ENCODE measurements at regions not wholly inside any gene's neighbourhood (a gene's known extent, or its start where the extent isn't known, plus 50 kb on each side); places are given as distances from the start of the nearest gene placed in this dataset.
"Not testable (repeated sequence)": the region's sequence is repeated elsewhere in the genome, so short reads cannot be mapped to it uniquely, and the experiment has no call there.

DNA sequence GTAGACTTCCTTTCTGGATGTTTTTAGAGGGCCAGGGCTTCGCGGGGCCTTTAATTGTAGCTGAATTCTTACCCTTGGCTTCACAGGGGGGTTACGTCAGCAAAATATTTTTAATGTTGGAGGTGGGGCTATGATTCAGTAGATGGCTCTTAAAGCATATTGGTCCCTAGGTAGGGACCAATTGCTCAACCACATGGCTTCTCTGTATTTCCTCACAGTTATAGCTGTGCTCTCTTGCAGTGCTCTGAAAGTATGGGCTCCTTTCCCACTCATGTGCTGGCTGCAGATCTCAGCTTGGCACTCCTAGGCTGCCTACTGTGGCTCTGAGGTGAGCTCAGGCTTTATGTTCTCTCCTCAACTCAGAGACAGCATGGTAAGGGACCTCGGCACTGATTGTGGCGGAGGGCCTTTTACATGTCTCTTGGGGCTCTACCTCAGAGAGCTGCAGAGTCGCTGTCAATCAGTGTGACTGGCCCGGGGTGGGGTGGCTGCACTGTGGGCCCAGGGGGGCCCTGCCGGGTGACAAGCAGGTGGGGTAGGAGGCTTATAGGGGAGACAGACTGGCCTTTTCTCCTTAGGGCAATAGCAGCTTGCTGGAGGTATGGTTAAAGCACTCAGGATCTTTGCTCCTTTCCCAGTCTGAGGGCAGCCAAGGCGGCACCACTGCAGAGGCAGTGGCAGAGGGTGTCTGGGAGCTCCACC, 318.0 kb downstream of the DOK5 start:
- in situ Hi-C loops (cut with HindIII; ENCODE audit: low sequenced_read_pairs), result no loop called here

DNA sequence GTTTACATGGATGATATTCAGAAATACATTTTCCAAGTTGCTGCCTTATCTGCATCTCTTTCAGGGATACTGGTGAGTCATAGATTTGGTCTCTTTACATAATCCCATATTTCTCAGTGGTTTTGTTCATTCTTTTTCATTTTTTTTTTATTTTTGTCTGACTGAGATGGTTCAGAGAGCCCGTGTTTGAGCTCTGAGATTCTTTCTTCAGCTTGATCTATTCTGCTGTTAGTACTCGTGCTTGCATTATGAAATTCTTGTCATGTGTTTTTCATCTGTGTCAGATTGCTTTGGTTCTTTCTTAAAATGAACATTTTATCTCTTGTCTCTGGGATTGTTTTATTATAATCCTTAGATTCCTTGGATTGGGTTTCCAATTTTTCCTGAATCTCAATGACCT, 317.3 kb downstream of the DOK5 start:
- in situ Hi-C loops (cut with HindIII; ENCODE audit: low sequenced_read_pairs), result no loop called here

DNA sequence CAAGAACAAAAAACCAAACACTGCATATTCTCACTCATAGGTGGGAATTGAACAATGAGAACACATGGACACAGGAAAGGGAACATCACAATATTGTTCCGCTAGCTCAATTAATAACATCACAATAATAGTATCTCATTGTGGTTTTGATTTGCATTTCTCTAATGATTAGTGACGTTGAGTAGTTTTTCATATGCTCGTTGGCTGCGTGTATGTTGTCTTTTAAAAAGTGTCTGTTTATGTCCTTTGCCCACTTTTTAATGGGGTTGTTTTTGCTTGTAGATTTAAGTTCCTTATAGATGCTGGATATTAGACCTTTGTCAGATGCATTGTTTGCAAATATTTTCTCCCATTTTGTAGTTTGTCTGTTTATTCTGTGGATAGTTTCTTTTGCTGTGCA, 312.9 kb downstream of the DOK5 start:
- in situ Hi-C loops (cut with HindIII; ENCODE audit: low sequenced_read_pairs), result not testable (repeated sequence)

DNA sequence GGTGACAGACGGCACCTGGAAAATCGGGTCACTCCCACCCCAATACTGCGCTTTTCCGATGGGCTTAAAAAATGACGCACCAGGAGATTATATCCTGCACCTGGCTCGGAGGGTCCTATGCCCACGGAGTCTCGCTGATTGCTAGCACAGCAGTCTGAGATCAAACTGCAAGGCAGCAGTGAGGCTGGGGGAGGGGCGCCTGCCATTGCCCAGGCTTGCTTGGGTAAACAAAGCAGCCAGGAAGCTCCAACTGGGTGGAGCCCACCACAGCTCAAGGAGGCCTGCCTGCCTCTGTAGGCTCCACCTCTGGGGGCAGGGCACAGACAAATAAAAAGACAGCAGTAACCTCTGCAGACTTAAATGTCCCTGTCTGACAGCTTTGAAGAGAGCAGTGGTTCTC, 307.4 kb downstream of the DOK5 start:
- in situ Hi-C loops (cut with HindIII; ENCODE audit: low sequenced_read_pairs), result not testable (repeated sequence)

DNA sequence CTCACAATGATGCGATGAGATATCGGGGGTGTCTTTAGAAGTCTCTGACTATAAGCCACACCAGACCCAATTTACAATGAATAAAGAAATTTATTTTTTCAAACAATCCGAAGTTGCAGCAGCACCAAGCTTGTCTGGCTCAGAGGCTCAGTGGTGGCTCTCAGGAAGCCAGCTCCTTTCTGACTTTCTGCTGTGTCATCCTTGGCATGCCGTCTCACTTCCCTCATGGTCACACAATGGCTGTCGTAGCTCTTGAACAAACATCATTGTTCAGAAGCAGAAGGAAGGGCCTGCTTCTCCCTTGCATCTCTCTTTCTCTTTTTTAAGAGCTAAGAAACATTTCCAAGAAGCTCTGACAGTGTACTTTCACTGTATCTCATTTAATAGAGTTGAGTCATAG, 299.0 kb downstream of the DOK5 start:
- in situ Hi-C loops (cut with HindIII; ENCODE audit: low sequenced_read_pairs), result no loop called here

DNA sequence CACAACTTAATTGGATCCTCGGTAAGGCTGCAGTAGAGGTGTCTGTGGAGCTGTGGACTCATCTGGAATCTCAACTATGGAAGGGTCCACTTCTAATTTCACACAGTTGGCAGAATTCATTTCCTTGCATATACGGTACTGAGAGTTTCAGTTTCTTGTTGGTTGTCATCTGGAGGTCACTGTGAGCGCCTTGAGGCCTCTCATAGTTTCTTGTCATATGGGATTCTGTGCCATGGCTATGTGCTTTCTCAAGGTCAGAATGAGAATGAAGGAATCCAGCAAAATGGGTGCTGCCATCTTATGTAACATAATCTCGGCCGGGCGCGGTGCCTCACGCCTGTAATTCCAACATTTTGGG, 298.2 kb downstream of the DOK5 start:
- in situ Hi-C loops (cut with HindIII; ENCODE audit: low sequenced_read_pairs), result no loop called here

DNA sequence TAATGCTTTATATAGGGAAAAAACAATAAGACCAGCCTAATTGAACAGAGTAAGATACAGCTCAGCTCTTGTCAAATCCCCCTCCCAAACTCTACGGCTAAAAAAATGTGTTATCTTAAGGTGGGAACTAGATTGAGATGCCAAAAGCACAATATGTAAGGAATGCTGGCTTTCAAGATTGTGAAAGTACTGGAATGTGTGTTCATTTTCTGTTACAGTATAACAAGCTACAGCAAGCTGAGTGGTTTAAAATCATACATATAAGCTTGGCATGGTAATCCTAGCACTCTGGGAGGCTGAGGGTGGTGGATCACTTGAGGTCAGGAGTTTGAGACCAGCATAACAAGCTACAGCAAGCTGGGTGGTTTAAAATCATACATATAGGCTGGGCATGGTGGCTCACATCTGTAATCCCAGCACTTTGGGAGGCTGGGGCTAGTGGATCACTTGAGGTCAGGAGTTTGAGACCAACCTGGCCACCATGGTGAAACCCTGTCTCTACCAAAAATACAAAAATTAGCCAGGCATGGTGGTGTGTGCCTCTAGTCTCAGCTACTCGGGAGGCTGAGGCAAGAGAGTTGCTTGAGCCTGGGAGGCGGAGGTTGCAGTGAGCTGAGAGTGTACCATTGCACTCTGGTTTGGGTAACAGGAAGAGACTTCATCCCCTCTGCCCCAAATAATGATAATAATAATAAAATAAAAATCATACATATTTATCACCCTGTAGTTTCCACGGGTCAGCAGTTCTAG, 297.7 kb downstream of the DOK5 start:
- in situ Hi-C loops (cut with HindIII; ENCODE audit: low sequenced_read_pairs), result no loop called here

DNA sequence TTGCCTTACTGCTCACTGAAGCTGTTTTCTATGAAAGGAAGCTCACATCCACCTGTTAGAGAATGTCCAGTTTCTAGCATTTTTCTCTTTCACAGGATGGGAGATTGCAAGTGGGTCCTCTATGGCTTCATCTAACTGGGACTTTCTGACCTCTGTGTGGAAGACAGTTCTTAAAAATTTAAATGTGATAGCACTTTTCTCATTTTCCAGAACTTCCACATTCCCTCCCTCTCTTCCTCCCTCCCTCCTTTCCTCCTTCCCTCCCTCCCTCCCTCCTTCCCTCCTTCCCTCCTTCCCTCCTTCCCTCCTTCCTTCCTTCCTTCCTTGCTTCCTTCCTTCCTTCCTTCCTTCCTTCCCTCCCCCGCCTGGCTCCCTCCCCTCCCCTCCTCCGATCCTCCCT, 291.1 kb downstream of the DOK5 start:
- in situ Hi-C loops (cut with HindIII; ENCODE audit: low sequenced_read_pairs), result no loop called here

DNA sequence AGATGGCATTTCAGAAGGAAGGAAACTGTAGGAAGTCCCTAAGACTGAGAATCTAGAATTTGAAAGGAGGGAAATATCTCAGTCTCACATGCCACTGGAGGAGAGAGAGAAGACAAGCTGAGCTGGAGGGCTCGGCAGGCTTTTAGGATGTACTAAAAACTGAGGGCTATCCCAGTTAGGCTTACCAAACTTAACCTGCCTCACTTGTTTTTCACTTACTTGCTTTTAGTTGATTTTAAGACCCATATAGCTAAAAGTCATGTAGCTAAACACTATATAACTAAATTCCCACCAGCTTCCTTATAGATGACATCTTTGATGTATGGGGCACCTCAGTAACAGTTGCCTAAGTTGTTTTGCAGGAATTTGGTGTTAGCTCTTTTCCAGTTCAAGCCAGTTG, 288.0 kb downstream of the DOK5 start:
- in situ Hi-C loops (cut with HindIII; ENCODE audit: low sequenced_read_pairs), result no loop called here

DNA sequence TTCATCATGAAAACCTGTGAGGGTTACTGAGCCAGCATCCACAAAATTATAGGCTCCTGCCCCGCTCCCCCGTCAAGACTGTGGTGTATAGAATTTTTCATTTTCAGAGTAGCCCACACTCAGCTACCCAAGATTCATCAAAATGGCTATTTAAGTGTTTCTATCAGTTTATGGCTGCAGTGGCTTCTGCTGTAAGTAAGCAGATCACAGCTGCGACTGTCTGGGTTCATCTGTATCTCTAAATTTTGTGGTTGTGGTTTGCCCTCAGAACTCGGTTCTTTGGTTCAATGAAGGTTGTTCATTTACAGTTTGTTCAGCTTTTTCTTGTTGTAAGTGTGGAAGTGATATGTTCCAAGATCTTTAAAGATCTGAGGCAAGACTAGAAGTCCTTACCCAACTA, 284.2 kb downstream of the DOK5 start:
- in situ Hi-C loops (cut with HindIII; ENCODE audit: low sequenced_read_pairs), result no loop called here

DNA sequence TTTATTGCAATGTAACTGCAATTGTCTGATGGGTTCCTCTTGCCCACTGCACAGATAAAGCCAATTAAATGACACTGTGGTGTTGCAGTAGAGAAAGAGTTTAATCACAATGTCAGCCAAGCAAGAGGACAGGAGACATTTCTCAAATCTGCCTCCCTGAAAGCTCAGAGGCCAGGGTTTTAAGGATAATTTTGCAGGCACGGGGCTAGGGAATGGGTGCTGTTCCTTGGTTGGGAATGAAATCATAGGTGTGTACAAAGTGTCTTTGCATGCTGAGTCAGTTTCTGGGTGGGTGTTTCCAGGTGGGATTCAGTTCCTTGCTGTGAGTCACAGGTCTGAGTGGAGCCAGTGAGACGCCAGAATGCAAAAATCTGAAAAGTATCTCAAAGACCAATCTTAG, 271.4 kb downstream of the DOK5 start:
- in situ Hi-C loops (cut with HindIII; ENCODE audit: low sequenced_read_pairs), result no loop called here

DNA sequence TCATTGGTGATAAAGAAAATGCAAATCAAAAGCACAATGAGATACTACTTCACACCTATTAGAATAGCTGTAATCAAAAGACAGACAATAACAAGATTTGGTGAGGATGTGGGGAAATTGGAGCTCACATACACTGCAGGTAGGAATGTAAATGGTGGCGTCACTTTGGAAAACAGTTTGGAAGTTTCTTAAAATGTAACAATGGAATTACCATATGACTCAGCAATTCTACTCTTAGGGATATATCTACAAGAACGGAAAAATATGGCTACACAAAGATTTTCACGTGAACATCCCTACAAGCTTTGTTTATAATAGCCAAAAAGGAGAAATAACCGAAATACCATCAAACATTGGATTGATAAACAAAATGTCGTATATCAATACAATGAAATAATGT, 270.4 kb downstream of the DOK5 start:
- in situ Hi-C loops (cut with HindIII; ENCODE audit: low sequenced_read_pairs), result no loop called here

DNA sequence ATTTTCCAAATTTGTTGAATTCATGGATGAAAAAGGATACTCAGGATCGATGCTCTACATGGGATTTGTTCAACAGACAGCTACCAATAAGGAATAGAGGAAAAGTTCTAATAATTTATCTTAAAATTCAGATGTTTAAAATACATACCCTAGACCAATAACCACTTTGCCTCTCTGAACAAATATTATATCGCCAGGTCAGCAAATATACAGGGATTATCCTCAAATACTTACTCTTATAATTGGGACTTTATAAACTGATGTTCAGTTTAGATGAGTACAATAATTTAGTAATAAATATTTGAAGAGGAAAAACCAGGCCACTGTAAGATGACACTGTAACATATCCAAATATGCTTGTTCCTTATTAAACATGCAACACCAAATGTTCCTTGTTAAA, 268.7 kb downstream of the DOK5 start:
- in situ Hi-C loops (cut with HindIII; ENCODE audit: low sequenced_read_pairs), result no loop called here

DNA sequence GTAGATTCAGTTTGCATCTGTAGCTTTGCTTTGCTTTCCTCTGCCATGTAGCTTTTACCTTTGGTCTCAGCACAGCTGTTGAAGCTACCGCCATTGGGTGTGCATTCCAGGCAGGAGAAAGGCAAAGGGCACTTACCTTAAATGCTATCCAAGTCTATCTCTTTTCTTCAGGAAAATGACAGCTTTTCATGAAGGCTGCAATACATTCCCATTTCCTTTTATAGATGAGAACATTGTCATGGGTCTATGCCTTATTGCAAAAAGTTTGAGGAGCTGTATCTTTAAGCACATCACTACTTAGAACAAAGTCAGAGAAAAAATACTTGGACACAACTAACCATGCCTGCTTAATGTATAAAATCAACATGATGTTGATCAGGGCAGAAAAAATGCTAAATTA, 266.8 kb downstream of the DOK5 start:
- in situ Hi-C loops (cut with HindIII; ENCODE audit: low sequenced_read_pairs), result no loop called here

DNA sequence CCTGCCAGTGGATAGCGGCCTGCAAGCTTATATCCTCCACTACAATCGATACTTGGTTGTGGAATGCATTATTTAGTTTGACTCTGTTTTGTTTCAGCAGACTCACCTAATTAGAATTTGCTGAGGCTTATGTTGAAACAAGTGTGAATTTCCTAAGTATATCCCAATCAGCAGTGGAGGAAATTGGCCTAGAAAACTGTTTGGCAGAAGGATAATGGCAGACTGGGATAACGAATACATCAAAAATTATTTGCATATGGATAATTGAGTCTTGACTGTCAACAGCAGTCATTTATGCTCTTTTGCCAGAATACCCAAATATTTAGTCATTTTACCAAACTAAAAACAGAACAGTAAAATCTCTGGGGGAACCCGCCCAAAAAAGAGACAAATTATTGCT, 261.0 kb downstream of the DOK5 start:
- in situ Hi-C loops (cut with HindIII; ENCODE audit: low sequenced_read_pairs), result no loop called here

DNA sequence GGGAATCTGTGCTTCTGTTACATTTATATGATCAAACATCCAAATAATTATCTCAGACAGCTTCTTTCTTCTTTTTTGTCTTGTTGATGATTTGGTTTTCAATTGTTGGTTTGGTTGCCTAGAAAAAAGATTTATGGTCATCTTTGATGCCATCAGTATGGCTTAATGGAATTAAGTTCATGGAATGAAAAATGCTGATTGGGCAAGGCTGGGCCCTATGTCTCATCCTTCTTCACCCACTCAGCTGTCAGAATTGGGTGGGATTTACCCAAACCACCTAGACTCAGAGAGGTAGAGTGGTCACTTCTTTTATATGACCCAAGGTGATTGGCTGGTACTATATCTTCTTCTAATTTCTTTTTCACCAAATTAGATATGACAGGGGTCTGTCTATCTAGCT, 258.3 kb downstream of the DOK5 start:
- in situ Hi-C loops (cut with HindIII; ENCODE audit: low sequenced_read_pairs), result no loop called here

DNA sequence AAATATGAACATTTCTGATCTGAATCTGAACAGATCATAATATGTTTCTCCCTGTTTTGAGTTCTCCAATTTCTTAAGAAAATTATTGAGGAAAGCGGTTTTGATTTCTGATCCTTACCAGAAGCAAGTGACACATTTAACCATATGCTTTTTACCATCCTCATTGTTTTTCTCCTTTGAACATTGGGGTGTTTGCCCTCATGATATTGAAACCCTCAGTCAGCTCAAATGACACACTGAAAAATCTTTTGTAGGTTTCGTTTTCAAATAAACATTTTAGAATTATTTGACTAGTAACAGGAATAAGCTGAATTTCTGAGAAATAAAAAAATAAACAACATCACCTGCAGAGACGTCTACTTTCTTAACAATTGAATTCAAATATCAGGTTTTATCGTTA, 252.1 kb downstream of the DOK5 start:
- in situ Hi-C loops (cut with HindIII; ENCODE audit: low sequenced_read_pairs), result no loop called here

DNA sequence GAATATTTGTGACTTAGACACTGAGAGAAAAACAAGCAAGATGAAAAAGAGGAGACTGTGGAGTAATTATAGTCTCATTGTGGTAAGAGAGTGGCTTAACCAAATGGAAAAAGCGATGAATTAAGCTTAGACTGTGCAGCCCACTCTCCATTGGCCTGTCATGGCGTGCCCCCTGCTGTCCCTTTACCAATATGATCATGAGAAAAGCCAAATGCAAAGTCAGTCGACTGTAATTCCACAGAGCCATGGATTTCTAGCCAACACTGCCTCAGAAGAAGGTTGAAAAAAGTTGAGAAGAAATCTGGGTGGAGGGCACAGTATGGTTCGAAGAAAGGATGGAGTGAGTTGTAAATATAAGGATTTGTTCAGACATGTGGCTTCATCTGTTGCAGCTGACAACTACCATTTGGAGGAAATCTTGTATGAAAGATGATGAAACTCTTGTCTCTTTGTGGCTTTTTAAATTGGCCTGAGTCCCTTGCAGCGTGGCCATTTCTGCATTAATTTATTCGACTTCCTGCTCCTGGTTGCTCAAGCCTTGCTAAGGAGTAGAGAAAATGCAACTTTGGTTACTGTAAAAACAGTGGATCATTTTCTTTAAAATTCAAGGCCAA, 251.4 kb downstream of the DOK5 start:
- in situ Hi-C loops (cut with HindIII; ENCODE audit: low sequenced_read_pairs), result no loop called here

DNA sequence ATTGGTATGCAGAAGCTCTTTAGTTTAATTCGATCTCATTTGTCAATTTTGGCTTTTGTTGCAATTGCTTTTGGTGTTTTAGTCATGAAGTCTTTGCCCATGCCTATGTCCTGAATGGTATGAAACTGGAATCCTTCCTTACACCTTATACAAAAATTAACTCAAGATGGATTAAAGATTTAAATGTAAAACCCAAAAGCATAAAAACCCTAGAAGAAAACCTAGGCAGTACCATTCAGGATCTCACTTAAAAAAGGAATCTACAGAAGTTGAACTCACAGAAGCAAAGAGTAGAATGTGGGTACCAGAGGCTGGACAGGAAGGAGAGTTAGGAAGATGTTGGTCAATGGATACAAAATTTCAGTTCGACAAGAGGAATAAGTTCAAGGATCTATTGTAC, 249.9 kb downstream of the DOK5 start:
- in situ Hi-C loops (cut with HindIII; ENCODE audit: low sequenced_read_pairs), result not testable (repeated sequence)

DNA sequence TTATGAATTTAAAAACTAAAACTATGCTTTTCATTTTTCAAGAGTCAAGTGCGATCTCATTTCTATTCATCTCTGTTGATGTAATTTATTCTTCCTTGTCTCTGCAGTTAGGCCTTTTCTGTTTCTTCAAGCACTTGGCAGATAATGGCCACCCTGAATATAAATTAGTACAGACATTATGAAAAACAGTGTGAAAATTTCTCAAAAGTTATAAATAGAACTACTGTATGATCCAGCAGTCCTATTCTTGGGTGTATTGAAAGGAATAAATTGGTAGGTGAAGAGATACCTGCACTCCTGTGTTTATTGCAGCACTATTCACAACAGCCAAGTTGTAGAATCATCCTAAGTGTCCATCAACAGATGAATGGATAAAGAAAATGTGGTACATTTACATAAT, 248.3 kb downstream of the DOK5 start:
- in situ Hi-C loops (cut with HindIII; ENCODE audit: low sequenced_read_pairs), result no loop called here

DNA sequence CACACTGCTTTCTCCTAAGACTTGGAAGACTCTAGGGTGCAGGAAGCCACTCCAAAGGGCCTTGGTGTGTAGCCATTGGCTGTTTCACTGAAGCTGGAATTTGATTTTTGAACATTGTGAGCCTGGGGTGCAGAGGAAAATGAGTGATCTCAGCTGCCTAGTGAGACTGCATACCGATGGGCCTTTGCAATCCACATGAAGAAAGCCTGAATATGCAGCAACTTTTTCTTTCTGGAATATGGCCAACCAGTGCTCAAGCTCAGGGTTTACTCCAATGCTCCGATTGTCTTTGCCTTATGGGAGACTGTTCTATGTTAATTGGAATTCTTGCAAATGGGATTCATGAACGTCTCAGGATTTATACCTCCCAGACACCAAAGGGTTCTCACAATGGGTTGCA, 242.6 kb downstream of the DOK5 start:
- in situ Hi-C loops (cut with HindIII; ENCODE audit: low sequenced_read_pairs), result no loop called here

DNA sequence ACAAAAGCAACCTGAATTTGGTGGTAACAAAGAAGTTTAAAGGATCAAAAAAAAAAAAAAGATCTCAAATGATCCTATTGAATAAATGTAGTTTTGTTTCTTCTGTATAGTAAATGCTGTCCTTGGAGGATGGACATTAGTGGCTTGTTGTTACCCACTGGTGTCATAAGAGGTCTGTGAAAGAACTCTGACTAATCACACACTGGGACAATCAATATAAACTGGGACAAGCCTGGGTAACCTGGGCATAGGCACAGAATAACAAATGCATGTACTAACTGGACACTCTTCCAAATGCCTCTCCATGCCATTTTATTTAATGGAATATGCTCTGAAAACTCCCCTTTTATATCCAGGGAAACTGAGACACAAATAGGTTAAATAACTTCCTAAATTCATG, 241.4 kb downstream of the DOK5 start:
- in situ Hi-C loops (cut with HindIII; ENCODE audit: low sequenced_read_pairs), result no loop called here

All from endothelial cell of hepatic sinusoid (primary cell).